Neural cell (in vitro differentiated cells): ENCODE measurements at regions not wholly inside any gene's neighbourhood (a gene's known extent, or its start where the extent isn't known, plus 50 kb on each side); places are given as distances from the start of the nearest gene placed in this dataset.

Source experiments
- H2AFZ ChIP-seq: fragments of 200-600, 300-800 bp; sonication (generic), shearing (Covaris generic); 2 replicates; pipeline ENCODE4 v1.6.0; 2014; ENCODE audit warnings: low read depth, mild to moderate bottlenecking, antibody characterized with exemption, low read length, moderate library complexity
- H3F3A ChIP-seq: fragments of 200-600 bp; shearing (Covaris generic); 2 replicates; pipeline ENCODE4 v1.6.1; 2016; ENCODE audit warnings: mild to moderate bottlenecking, moderate library complexity, mixed read lengths, antibody characterized with exemption, low read length; ENCODE audit not compliant: insufficient read depth, poor library complexity, severe bottlenecking
- H3K27ac ChIP-seq: fragments of 200-600, 300-800 bp; sonication (generic), shearing (Covaris generic); 2 replicates; pipeline ENCODE4 v1.5.1; 2014; ENCODE audit warnings: mild to moderate bottlenecking, low read length, moderate library complexity
- H3K27me3 ChIP-seq: fragments of 300-800, 200-600 bp; sonication (generic), shearing (Covaris generic); 2 replicates; pipeline ENCODE4 v1.6.0; 2014; ENCODE audit warnings: mild to moderate bottlenecking, low read depth, low read length, moderate library complexity; ENCODE audit not compliant: insufficient read depth
- H3K36me3 ChIP-seq: fragments of 300-800, 200-600 bp; sonication (generic), shearing (Covaris generic); 2 replicates; pipeline ENCODE4 v1.5.1; 2014; ENCODE audit warnings: mild to moderate bottlenecking, antibody characterized with exemption, low read length, moderate library complexity; ENCODE audit not compliant: insufficient read depth
- H3K4me2 ChIP-seq: fragments of 300-800, 200-600 bp; sonication (generic), shearing (Covaris generic); 2 replicates; pipeline ENCODE4 v1.6.0; 2014; ENCODE audit warnings: mild to moderate bottlenecking, low read length
- H3K4me3 ChIP-seq: fragments of 300-800, 200-600 bp; sonication (generic), shearing (Covaris generic); 2 replicates; pipeline ENCODE4 v1.5.1; 2014; ENCODE audit warnings: mild to moderate bottlenecking, low read length, moderate library complexity
- H3K79me2 ChIP-seq: fragments of 200-600 bp; shearing (Covaris generic); replicated peaks from 2 replicates; pipeline ENCODE4 v1.6.0; 2014; ENCODE audit warnings: mild to moderate bottlenecking, low read length, moderate library complexity; ENCODE audit not compliant: insufficient read depth
- H3K9ac ChIP-seq: fragments of 300-800, 200-600 bp; sonication (generic), shearing (Covaris generic); 2 replicates; pipeline ENCODE4 v1.6.1; 2016; ENCODE audit warnings: mild to moderate bottlenecking, low read length, mixed read lengths
- H3K9me2 ChIP-seq: fragments of 200-600 bp; shearing (Covaris generic); 2 replicates; pipeline ENCODE4 v1.6.1; 2016; ENCODE audit warnings: mild to moderate bottlenecking, low read length, mixed read lengths; ENCODE audit not compliant: insufficient read depth
- H3K9me3 ChIP-seq: fragments of 200-600, 300-800 bp; sonication (generic), shearing (Covaris generic); 2 replicates; pipeline ENCODE4 v1.6.1; 2016; ENCODE audit warnings: mild to moderate bottlenecking, mixed run types, low read length, moderate library complexity, mixed read lengths
- H4K20me1 ChIP-seq: fragments of 200-600 bp; shearing (Covaris generic); 2 replicates; pipeline ENCODE4 v1.6.1; 2016; ENCODE audit warnings: mild to moderate bottlenecking, mixed run types; ENCODE audit not compliant: insufficient read depth
- EP300 ChIP-seq: fragments of 450-650 bp; conservative IDR thresholded peaks from 2 replicates; pipeline ENCODE4 v1.6.1; 2014; ENCODE audit warnings: antibody characterized with exemption, mild to moderate bottlenecking, moderate library complexity; ENCODE audit not compliant: poor library complexity, severe bottlenecking
- EZH2 ChIP-seq: fragments of 200-600, 300-800 bp; shearing (Covaris generic), sonication (generic); IDR thresholded peaks from 2 replicates; pipeline ENCODE4 v1.6.1; 2014; ENCODE audit warnings: antibody characterized with exemption, low read length, borderline replicate concordance, mild to moderate bottlenecking; ENCODE audit not compliant: insufficient read depth, poor library complexity, severe bottlenecking
- MXI1 ChIP-seq: fragments of 450-650 bp; conservative IDR thresholded peaks from 2 replicates; pipeline ENCODE4 v1.6.1; 2014; ENCODE audit warnings: antibody characterized with exemption, mild to moderate bottlenecking; ENCODE audit not compliant: poor library complexity, severe bottlenecking
- POLR2AphosphoS5 ChIP-seq: IDR thresholded peaks from 2 replicates; pipeline ENCODE4 v1.6.1; 2012
- RAD21 ChIP-seq: fragments of 450-650 bp; conservative IDR thresholded peaks from 2 replicates; pipeline ENCODE4 v1.6.1; 2014; ENCODE audit warnings: antibody characterized with exemption, mild to moderate bottlenecking, moderate library complexity
- SMC3 ChIP-seq: fragments of 450-650 bp; conservative IDR thresholded peaks from 2 replicates; pipeline ENCODE4 v1.6.1; 2014; ENCODE audit warnings: antibody characterized with exemption, mild to moderate bottlenecking, moderate library complexity; ENCODE audit not compliant: poor library complexity
- TAF1 ChIP-seq: IDR thresholded peaks from 2 replicates; pipeline ENCODE4 v1.6.1; 2012; ENCODE audit warnings: low read depth
- TF ChIP-seq, protein P1 (sequence below): fragments of 450-650 bp; IDR thresholded peaks from 2 replicates; pipeline ENCODE4 v1.5.1; 2014; ENCODE audit warnings: antibody characterized with exemption, mild to moderate bottlenecking, moderate library complexity; ENCODE audit not compliant: poor library complexity, severe bottlenecking
- TF ChIP-seq, protein P2 (sequence below): IDR thresholded peaks from 2 replicates; pipeline ENCODE4 v1.6.1; 2012; ENCODE audit warnings: borderline replicate concordance

DNA sequence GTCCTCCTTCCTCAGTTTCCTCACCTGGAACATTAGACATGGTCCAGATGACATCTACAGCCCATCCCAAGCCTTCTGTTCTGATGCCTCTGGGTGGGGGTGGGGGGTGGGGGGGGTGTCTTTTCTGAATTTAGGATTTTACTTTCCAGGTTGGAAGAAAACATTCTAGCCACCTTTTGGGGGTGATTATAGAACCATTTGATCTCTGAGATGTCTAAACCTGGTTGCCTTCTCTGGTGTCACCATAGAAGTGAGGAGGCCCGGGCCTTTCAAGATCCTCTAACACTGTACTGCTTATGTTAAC lies 411.0 kb upstream of the ZMIZ1 start:
- Histone ChIP-seq H3K36me3 (no peaks in the 10 kb centered on the region), H3F3A (peaks cover 3% of the 10 kb centered on the region), H4K20me1 (no peaks in the 10 kb centered on the region), H2AFZ (no peak overlapping the region), H3K27me3 (no peaks in the 10 kb centered on the region), H3K27ac (no peak overlapping the region), H3K9ac (no peak overlapping the region), H3K9me2 (no peaks in the 10 kb centered on the region), H3K4me2 (no peak overlapping the region), H3K9me3 (no peaks in the 10 kb centered on the region), H3K79me2 (no peaks in the 10 kb centered on the region), H3K4me3 (no peak overlapping the region)
- TF ChIP-seq, protein P1, sequence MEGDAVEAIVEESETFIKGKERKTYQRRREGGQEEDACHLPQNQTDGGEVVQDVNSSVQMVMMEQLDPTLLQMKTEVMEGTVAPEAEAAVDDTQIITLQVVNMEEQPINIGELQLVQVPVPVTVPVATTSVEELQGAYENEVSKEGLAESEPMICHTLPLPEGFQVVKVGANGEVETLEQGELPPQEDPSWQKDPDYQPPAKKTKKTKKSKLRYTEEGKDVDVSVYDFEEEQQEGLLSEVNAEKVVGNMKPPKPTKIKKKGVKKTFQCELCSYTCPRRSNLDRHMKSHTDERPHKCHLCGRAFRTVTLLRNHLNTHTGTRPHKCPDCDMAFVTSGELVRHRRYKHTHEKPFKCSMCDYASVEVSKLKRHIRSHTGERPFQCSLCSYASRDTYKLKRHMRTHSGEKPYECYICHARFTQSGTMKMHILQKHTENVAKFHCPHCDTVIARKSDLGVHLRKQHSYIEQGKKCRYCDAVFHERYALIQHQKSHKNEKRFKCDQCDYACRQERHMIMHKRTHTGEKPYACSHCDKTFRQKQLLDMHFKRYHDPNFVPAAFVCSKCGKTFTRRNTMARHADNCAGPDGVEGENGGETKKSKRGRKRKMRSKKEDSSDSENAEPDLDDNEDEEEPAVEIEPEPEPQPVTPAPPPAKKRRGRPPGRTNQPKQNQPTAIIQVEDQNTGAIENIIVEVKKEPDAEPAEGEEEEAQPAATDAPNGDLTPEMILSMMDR, result no peak
- TF ChIP-seq MXI1, result no peak
- no peak for TF ChIP-seq SMC3
- no peak for TF ChIP-seq TAF1
- no peak for TF ChIP-seq RAD21
- no peak for TF ChIP-seq EZH2
- TF ChIP-seq, protein P2, sequence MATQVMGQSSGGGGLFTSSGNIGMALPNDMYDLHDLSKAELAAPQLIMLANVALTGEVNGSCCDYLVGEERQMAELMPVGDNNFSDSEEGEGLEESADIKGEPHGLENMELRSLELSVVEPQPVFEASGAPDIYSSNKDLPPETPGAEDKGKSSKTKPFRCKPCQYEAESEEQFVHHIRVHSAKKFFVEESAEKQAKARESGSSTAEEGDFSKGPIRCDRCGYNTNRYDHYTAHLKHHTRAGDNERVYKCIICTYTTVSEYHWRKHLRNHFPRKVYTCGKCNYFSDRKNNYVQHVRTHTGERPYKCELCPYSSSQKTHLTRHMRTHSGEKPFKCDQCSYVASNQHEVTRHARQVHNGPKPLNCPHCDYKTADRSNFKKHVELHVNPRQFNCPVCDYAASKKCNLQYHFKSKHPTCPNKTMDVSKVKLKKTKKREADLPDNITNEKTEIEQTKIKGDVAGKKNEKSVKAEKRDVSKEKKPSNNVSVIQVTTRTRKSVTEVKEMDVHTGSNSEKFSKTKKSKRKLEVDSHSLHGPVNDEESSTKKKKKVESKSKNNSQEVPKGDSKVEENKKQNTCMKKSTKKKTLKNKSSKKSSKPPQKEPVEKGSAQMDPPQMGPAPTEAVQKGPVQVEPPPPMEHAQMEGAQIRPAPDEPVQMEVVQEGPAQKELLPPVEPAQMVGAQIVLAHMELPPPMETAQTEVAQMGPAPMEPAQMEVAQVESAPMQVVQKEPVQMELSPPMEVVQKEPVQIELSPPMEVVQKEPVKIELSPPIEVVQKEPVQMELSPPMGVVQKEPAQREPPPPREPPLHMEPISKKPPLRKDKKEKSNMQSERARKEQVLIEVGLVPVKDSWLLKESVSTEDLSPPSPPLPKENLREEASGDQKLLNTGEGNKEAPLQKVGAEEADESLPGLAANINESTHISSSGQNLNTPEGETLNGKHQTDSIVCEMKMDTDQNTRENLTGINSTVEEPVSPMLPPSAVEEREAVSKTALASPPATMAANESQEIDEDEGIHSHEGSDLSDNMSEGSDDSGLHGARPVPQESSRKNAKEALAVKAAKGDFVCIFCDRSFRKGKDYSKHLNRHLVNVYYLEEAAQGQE, result no peak
- no peak for TF ChIP-seq EP300
- no peak for TF ChIP-seq POLR2AphosphoS5

DNA sequence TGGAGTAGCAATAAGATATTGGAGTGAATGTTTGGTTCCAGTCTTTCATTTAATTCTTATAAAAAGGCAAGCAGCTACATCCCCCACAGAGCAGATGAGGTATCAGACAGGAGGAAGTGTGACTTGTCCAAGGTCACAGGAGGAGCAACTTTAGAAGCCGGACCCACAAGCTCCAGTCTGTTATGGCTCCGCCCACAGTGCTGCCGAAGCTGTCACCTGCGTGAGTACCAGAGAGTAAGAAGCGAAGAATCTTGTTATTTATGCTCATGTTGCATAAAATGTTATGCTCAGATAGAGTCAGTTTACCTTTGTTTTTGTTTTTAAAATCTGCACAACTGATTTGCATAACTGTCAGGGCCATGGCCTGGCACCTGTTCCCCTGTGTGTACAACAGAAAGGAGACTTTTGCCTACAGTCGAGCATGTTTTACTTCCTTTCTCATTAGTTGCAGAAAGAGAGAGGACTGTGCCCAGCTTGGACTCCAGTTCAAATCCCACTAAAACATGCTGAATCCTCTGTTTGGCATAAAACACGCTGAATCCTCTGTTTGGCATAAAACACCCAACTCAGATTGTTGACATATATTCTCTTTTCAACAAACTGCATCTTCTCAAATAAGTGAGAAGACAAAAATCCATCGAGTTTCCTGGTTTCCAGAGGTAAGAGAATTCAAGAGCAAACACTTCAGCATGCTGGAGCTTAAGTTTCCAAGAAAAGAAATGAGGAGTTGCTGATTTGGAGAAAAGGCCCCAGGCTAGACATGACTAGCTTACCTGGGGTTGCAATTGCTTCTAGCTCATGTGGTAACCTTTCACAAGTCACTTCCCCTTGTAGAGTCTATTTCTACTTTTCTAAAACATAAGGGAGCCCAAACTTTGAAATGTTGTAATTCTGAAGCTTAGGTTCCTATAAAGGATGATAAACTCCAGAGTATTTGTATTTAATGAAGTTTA lies 409.8 kb upstream of the ZMIZ1 start:
- TF ChIP-seq TAF1 (no peak), EZH2 (no peak), RAD21 (no peak)
- Histone ChIP-seq H3K9ac (no peak overlapping the region), H3K4me2 (no peak overlapping the region), H3K9me3 (no peaks in the 10 kb centered on the region), H3K27ac (no peak overlapping the region), H3K27me3 (no peaks in the 10 kb centered on the region), H3F3A (peaks cover 3% of the 10 kb centered on the region), H3K4me3 (no peak overlapping the region), H3K36me3 (no peaks in the 10 kb centered on the region), H2AFZ (no peak overlapping the region), H4K20me1 (no peaks in the 10 kb centered on the region), H3K9me2 (no peaks in the 10 kb centered on the region), H3K79me2 (no peaks in the 10 kb centered on the region)
